ENCODE measurements at regions not wholly inside any gene's neighbourhood (a gene's known extent, or its start where the extent isn't known, plus 50 kb on each side); places are given as distances from the start of the nearest gene placed in this dataset.

DNA sequence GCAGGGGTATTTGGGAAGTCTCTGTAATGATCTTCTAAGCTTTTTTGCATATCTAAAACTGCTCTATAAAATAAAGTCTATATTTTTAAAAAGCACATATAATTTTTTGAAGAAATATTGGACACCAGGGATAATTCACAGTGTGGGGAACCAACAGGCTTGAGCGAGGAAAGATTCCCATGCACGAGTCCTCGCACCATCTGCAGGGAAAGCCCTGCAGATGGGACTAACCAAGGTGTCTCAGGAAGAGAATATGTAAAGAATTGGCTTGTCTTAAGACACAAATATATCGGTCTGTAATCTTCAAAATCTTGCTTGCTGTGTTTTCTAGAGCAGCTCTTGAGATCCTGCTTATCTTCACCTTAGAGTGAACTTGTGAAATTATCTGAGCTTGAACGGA is 77.2 kb upstream of the SEMA6D start:
- no peak overlapping the region for H3K4me2 ChIP-seq (replicated peaks; ENCODE audit: low read depth, low read length, poor library complexity, severe bottlenecking)
- POLR2A ChIA-PET: no interaction called here
- H3K27me3 Mint-ChIP-seq: peaks cover 5% of the 10 kb centered on the region
- no peaks in the 10 kb centered on the region for H3K9me3 Mint-ChIP-seq (ENCODE audit: insufficient read depth)
- no peak for ATAC-seq (ENCODE audit: low read depth)
- no peak for DNase-seq
- no peak overlapping the region for H3K4me3 Mint-ChIP-seq
- no peaks in the 10 kb centered on the region for H3K9me3 ChIP-seq (ENCODE audit: control extremely low read depth in 1 of 3, control insufficient read depth in 2 of 3, insufficient read depth in 1 of 3, low read length in 2 of 3)
- 98% methylated on average over 5 of the region's 5 CpGs for WGBS (ENCODE audit: insufficient coverage)
- peaks cover 0 to 3% (median 0%) of the 10 kb centered on the region in 4 experiments for H3K27me3 ChIP-seq (replicated peaks in 1 of 4; ENCODE audit: control extremely low read depth in 1 of 4, control insufficient read depth in 3 of 4, insufficient read depth in 4 of 4, low read length in 3 of 4)
- no peak overlapping the region for H3K4me3 ChIP-seq (ENCODE audit: control extremely low read depth in 1 of 5, extremely low read depth in 1 of 5, insufficient read depth in 1 of 5, low read depth in 2 of 5, low read length in 4 of 5)
- no peak overlapping the region for H3K27ac ChIP-seq (ENCODE audit: low read length in 2 of 2)
- no peak for TF ChIP-seq EZH2 (IDR thresholded peaks at IDR 0.05; ENCODE audit: borderline replicate concordance, insufficient read depth, low read depth, low read length, poor library complexity, severe bottlenecking)
- TF ChIP-seq, protein P1, sequence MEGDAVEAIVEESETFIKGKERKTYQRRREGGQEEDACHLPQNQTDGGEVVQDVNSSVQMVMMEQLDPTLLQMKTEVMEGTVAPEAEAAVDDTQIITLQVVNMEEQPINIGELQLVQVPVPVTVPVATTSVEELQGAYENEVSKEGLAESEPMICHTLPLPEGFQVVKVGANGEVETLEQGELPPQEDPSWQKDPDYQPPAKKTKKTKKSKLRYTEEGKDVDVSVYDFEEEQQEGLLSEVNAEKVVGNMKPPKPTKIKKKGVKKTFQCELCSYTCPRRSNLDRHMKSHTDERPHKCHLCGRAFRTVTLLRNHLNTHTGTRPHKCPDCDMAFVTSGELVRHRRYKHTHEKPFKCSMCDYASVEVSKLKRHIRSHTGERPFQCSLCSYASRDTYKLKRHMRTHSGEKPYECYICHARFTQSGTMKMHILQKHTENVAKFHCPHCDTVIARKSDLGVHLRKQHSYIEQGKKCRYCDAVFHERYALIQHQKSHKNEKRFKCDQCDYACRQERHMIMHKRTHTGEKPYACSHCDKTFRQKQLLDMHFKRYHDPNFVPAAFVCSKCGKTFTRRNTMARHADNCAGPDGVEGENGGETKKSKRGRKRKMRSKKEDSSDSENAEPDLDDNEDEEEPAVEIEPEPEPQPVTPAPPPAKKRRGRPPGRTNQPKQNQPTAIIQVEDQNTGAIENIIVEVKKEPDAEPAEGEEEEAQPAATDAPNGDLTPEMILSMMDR (IDR thresholded peaks at IDR 0.05): no peak
- H3K36me3 ChIP-seq (replicated peaks in 1 of 2; ENCODE audit: control extremely low read depth in 1 of 2, control insufficient read depth in 1 of 2, extremely low read depth in 1 of 2, insufficient read depth in 2 of 2, low read length in 1 of 2): no peaks in the 10 kb centered on the region
- no peaks in the 10 kb centered on the region for H3K79me2 ChIP-seq (ENCODE audit: control insufficient read depth, insufficient read depth, low read length)
- no peaks in the 10 kb centered on the region for H3K4me1 Mint-ChIP-seq
- H3K9ac ChIP-seq (ENCODE audit: low read length): no peak overlapping the region
- no peaks in the 10 kb centered on the region for H4K20me1 ChIP-seq (ENCODE audit: control insufficient read depth, insufficient read depth, low read length, poor library complexity, severe bottlenecking)
- no peak overlapping the region for H3K27ac Mint-ChIP-seq
- CTCF ChIA-PET: no interaction called here
- intact Hi-C loops (cut with micrococcal nuclease): no loop called here
- no peak overlapping the region for H2AFZ ChIP-seq (ENCODE audit: insufficient read depth, low read depth, low read length, poor library complexity, severe bottlenecking)
- H3K4me1 ChIP-seq (ENCODE audit: control insufficient read depth in 2 of 2, insufficient read depth in 2 of 2, low read length in 2 of 2): no peaks in the 10 kb centered on the region

DNA sequence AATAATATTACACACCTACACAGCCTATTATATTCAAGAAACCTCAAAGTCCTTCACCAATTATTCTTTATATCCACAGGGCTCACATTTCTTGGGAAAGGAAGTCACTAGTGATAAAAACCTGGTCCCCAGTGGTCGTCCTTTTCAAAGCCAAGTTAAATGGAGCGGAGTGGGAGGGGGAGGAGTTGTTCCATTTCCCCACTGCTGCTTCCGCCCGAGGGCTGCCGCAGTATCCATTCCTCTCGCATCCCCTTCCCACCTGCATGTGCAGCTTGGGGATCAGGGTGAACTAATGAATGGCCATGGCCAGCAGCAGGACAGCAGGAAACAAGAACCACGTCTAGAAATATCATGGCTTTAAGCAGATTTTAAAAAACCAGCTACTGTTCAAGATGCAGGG is 76.4 kb upstream of the SEMA6D start:
- H3K9ac ChIP-seq (ENCODE audit: low read length): no peak overlapping the region
- H3K4me1 ChIP-seq (ENCODE audit: control insufficient read depth in 2 of 2, insufficient read depth in 2 of 2, low read length in 2 of 2): no peaks in the 10 kb centered on the region
- no peaks in the 10 kb centered on the region for H4K20me1 ChIP-seq (ENCODE audit: control insufficient read depth, insufficient read depth, low read length, poor library complexity, severe bottlenecking)
- no peaks in the 10 kb centered on the region for H3K79me2 ChIP-seq (ENCODE audit: control insufficient read depth, insufficient read depth, low read length)
- H3K4me3 ChIP-seq (ENCODE audit: control extremely low read depth in 1 of 5, extremely low read depth in 1 of 5, insufficient read depth in 1 of 5, low read depth in 2 of 5, low read length in 4 of 5): no peak overlapping the region
- H3K4me1 Mint-ChIP-seq: no peaks in the 10 kb centered on the region
- no peak overlapping the region for H2AFZ ChIP-seq (ENCODE audit: insufficient read depth, low read depth, low read length, poor library complexity, severe bottlenecking)
- 88% methylated on average over 4 of the region's 7 CpGs for WGBS (ENCODE audit: insufficient coverage)
- no peaks in the 10 kb centered on the region for H3K36me3 ChIP-seq (replicated peaks in 1 of 2; ENCODE audit: control extremely low read depth in 1 of 2, control insufficient read depth in 1 of 2, extremely low read depth in 1 of 2, insufficient read depth in 2 of 2, low read length in 1 of 2)
- intact Hi-C loops (cut with micrococcal nuclease): no loop called here
- CTCF ChIA-PET: no interaction called here
- DNase-seq: no peak
- no peak overlapping the region for H3K4me3 Mint-ChIP-seq
- POLR2A ChIA-PET: no interaction called here
- H3K9me3 ChIP-seq (ENCODE audit: control extremely low read depth in 1 of 3, control insufficient read depth in 2 of 3, insufficient read depth in 1 of 3, low read length in 2 of 3): no peaks in the 10 kb centered on the region
- ATAC-seq (ENCODE audit: low read depth): no peak
- peaks cover 5% of the 10 kb centered on the region for H3K27me3 Mint-ChIP-seq
- H3K27ac ChIP-seq (ENCODE audit: low read length in 2 of 2): no peak overlapping the region
- H3K9me3 Mint-ChIP-seq (ENCODE audit: insufficient read depth): no peaks in the 10 kb centered on the region
- TF ChIP-seq, protein P1 (IDR thresholded peaks at IDR 0.05): no peak
- no peak for TF ChIP-seq EZH2 (IDR thresholded peaks at IDR 0.05; ENCODE audit: borderline replicate concordance, insufficient read depth, low read depth, low read length, poor library complexity, severe bottlenecking)
- H3K27ac Mint-ChIP-seq: no peak overlapping the region
- H3K4me2 ChIP-seq (replicated peaks; ENCODE audit: low read depth, low read length, poor library complexity, severe bottlenecking): no peak overlapping the region
- H3K27me3 ChIP-seq (replicated peaks in 1 of 4; ENCODE audit: control extremely low read depth in 1 of 4, control insufficient read depth in 3 of 4, insufficient read depth in 4 of 4, low read length in 3 of 4): peaks cover 0 to 3% (median 0%) of the 10 kb centered on the region in 4 experiments

Measured in B cell (primary cell).